ENCODE measurements at regions not wholly inside any gene's neighbourhood (a gene's known extent, or its start where the extent isn't known, plus 50 kb on each side); places are given as distances from the start of the nearest gene placed in this dataset.

DNA sequence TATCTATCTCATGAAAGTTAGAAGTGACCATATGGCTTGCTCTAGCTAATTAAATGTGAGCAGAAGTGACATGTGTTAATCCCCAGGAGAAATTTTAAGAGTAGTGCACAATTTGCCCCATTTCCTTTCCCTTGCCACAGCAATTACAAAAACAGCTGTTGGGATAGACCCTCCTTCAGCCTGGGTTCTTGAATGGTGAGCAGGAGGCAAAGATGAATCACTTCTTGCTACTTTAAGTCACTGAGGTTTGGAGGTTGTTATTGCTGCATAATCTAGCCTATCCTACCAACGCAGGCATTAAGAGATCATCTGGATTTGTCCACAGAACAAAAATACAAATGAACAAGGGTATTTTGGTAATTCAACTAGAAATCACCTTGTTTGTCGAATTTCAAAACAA lies 51.7 kb upstream of the CAPN7 start:
- TF ChIP-seq, protein P1, sequence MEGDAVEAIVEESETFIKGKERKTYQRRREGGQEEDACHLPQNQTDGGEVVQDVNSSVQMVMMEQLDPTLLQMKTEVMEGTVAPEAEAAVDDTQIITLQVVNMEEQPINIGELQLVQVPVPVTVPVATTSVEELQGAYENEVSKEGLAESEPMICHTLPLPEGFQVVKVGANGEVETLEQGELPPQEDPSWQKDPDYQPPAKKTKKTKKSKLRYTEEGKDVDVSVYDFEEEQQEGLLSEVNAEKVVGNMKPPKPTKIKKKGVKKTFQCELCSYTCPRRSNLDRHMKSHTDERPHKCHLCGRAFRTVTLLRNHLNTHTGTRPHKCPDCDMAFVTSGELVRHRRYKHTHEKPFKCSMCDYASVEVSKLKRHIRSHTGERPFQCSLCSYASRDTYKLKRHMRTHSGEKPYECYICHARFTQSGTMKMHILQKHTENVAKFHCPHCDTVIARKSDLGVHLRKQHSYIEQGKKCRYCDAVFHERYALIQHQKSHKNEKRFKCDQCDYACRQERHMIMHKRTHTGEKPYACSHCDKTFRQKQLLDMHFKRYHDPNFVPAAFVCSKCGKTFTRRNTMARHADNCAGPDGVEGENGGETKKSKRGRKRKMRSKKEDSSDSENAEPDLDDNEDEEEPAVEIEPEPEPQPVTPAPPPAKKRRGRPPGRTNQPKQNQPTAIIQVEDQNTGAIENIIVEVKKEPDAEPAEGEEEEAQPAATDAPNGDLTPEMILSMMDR (IDR thresholded peaks at IDR 0.05; ENCODE audit: low read depth, low read length) = no peak
- no peak for TF ChIP-seq EZH2phosphoT487 (IDR thresholded peaks at IDR 0.05; ENCODE audit: low read depth)
